ENCODE measurements at regions not wholly inside any gene's neighbourhood (a gene's known extent, or its start where the extent isn't known, plus 50 kb on each side); places are given as distances from the start of the nearest gene placed in this dataset.

DNA sequence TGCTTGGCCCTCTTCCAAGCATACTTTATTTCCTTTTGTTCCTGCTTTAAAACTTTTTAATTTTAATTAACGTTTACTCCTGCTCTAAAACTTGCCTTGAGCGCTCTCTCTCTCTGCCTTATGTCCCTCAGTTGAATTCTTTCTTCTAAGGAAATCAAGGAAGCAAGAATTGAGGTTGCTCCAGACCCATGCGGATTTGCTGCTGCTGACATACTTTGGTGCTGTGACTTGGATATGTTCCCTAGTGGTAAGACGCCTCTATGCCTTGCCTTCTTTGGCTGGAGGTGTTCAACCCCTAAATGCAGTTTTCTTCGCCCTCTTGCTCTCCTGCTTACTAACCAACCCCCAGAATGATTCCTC is 148.1 kb downstream of the ADSS2 start:
- H3K27me3 ChIP-seq, result no peaks in the 10 kb centered on the region
- peaks cover 0 to 33% (median 1%) of the 10 kb centered on the region in 12 donors for H3K4me1 ChIP-seq
- TF ChIP-seq POLR2A (IDR thresholded peaks at IDR 0.05), result no peak
- TF ChIP-seq, protein P1, sequence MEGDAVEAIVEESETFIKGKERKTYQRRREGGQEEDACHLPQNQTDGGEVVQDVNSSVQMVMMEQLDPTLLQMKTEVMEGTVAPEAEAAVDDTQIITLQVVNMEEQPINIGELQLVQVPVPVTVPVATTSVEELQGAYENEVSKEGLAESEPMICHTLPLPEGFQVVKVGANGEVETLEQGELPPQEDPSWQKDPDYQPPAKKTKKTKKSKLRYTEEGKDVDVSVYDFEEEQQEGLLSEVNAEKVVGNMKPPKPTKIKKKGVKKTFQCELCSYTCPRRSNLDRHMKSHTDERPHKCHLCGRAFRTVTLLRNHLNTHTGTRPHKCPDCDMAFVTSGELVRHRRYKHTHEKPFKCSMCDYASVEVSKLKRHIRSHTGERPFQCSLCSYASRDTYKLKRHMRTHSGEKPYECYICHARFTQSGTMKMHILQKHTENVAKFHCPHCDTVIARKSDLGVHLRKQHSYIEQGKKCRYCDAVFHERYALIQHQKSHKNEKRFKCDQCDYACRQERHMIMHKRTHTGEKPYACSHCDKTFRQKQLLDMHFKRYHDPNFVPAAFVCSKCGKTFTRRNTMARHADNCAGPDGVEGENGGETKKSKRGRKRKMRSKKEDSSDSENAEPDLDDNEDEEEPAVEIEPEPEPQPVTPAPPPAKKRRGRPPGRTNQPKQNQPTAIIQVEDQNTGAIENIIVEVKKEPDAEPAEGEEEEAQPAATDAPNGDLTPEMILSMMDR (IDR thresholded peaks at IDR 0.05), result no peak
- DNase-seq, result no peak
- no peak overlapping the region for H3K4me3 ChIP-seq
- H3K27ac ChIP-seq, result peak overlapping the region in 1 of 12 donors; percentile 80
- intact Hi-C loops (cut with DNase I), result no loop called here
- H3K9me3 ChIP-seq, result peaks cover 0 to 2% (median 0%) of the 10 kb centered on the region in 12 donors
- WGBS, 4 donors, result 76 to 81% (median 79%) methylated on average over 5 of the region's 5 CpGs
- H3K36me3 ChIP-seq, result no peaks in the 10 kb centered on the region
- ATAC-seq, result no peak

DNA sequence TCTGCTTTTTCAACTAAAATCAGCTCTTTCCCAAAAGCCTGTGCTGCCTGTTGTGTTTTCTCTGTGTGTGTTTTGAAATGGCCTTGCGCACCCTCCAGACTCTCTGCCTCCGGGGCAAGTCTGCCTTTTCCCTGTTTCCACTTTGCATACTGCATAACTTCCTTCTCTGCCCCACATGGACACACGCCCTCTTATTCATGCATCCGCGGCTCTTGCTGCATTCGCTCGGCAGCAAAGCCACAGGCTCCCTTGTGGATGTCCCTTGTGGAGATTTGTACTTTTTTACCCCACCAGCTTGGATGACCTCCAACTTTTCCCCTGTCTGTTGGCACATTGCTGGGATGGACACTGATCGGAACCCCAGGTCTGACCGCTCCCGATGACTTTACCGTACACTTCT is 147.6 kb downstream of the ADSS2 start:
- no peak for TF ChIP-seq POLR2A (IDR thresholded peaks at IDR 0.05)
- TF ChIP-seq, protein P1 (IDR thresholded peaks at IDR 0.05), result no peak
- DNase-seq (no peak), ATAC-seq (peak in 1 of 4 donors; percentile 29)
- peak overlapping the region in 1 of 12 donors; percentile 80 for H3K27ac ChIP-seq
- intact Hi-C loops (cut with DNase I), result no loop called here
- WGBS, 4 donors, result 85 to 94% (median 90%) methylated on average over 11 of the region's 11 CpGs
- no peak overlapping the region for H3K4me3 ChIP-seq
- H3K9me3 ChIP-seq, result peaks cover 0 to 2% (median 0%) of the 10 kb centered on the region in 12 donors
- peaks cover 0 to 31% (median 1%) of the 10 kb centered on the region in 12 donors for H3K4me1 ChIP-seq
- no peaks in the 10 kb centered on the region for H3K27me3 ChIP-seq
- no peaks in the 10 kb centered on the region for H3K36me3 ChIP-seq

DNA sequence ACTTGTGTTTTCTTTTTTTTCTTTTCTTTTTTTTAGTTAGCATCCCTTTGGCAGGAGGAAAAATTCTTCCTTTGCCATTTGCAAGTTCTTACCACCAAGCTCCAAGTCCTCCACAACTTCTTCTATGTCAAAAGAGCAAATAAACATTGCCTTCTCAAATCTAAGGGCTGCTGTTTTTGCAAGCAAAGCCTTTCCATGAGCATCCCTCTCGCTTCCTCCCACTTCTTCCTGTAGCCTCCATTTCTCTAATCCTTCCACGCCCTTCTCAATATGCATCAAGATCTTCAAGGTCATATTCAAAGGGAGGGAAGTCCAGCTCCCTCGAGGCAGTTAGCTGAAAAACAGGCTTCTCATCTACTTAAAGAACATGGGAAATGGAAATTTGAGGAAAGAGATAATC is 147.1 kb downstream of the ADSS2 start:
- DNase-seq, result no peak
- ATAC-seq, result no peak
- Histone ChIP-seq H3K36me3 (no peaks in the 10 kb centered on the region), H3K27me3 (no peaks in the 10 kb centered on the region), H3K4me3 (no peak overlapping the region), H3K9me3 (peaks cover 0 to 2% (median 0%) of the 10 kb centered on the region in 12 donors), H3K4me1 (peaks cover 0 to 28% (median 0%) of the 10 kb centered on the region in 12 donors), H3K27ac (peak overlapping the region in 1 of 12 donors; percentile 80)
- intact Hi-C loops (cut with DNase I), result no loop called here
- 61 to 72% (median 66%) methylated on average over 3 of the region's 3 CpGs for WGBS, 4 donors
- no peak for TF ChIP-seq POLR2A (IDR thresholded peaks at IDR 0.05)
- TF ChIP-seq, protein P1 (IDR thresholded peaks at IDR 0.05), result no peak

DNA sequence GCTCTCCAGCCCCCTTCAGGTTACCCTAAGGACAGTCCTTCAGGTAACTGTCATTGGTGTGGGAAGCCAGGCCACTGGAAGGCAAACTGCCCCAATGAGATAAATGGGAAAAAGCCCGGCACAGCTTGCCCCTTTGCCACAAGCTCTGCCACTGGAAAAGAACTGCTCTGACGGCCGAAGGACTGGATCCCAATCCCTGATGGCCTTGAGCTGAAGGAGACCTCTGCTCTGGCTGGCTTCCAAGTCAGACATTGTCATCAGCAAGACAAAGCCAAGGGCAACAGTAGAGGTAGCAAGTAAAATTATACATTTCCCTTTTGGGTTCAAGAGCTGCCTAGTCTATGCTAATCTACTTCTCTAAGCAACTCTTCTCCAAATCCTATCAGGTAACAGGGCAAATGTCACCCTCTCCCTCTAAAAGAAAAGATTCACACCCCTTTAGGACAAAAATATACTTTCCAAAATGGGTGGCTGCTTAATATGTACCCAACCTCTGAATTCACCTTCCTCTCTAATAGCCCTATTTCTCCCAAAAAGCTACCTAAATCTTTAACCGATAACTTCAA is 145.8 kb downstream of the ADSS2 start:
- Histone ChIP-seq H3K27ac (no peak overlapping the region), H3K27me3 (no peaks in the 10 kb centered on the region), H3K36me3 (no peaks in the 10 kb centered on the region), H3K9me3 (peaks cover 0 to 2% (median 0%) of the 10 kb centered on the region in 12 donors), H3K4me1 (peaks cover 0 to 22% (median 0%) of the 10 kb centered on the region in 12 donors), H3K4me3 (no peak overlapping the region)
- intact Hi-C loops (cut with DNase I), result no loop called here
- ATAC-seq (no peak), DNase-seq (no peak)
- TF ChIP-seq, protein P1 (IDR thresholded peaks at IDR 0.05), result no peak
- TF ChIP-seq POLR2A (IDR thresholded peaks at IDR 0.05), result no peak
- WGBS, 4 donors, result 73 to 84% (median 76%) methylated on average over 4 of the region's 4 CpGs
